H1 (cell line): ENCODE measurements at regions not wholly inside any gene's neighbourhood (a gene's known extent, or its start where the extent isn't known, plus 50 kb on each side); places are given as distances from the start of the nearest gene placed in this dataset.

Experiments used
- CHD2 ChIP-seq: IDR thresholded peaks from 2 replicates; pipeline ENCODE4 v1.6.1; 2012; ENCODE audit warnings: low read length, improper control_type of control experiment
- KDM1A ChIP-seq: fragments of 200-600, 300-600 bp; sonication (generic); IDR thresholded peaks from 2 replicates; pipeline ENCODE4 v1.7.1; 2016; ENCODE audit warnings: mild to moderate bottlenecking, low read length, borderline replicate concordance
- POU5F1 ChIP-seq: IDR thresholded peaks from 2 replicates; pipeline ENCODE4 v1.6.1; 2011; ENCODE audit warnings: low read depth, mild to moderate bottlenecking, low read length, moderate library complexity
- SUZ12 ChIP-seq: fragments of 200-600 bp; sonication (generic); IDR thresholded peaks from 2 replicates; pipeline ENCODE4 v1.6.1; 2012; ENCODE audit warnings: mild to moderate bottlenecking, inconsistent platforms, low read length, moderate library complexity, mixed read lengths
- TF ChIP-seq, protein P1 (sequence below): fragments of 300-600 bp; sonication (generic); IDR thresholded peaks from 2 replicates; pipeline ENCODE4 v1.7.1; 2012; ENCODE audit warnings: low read length, moderate library complexity, mild to moderate bottlenecking, inconsistent platforms; ENCODE audit not compliant: insufficient replicate concordance

DNA sequence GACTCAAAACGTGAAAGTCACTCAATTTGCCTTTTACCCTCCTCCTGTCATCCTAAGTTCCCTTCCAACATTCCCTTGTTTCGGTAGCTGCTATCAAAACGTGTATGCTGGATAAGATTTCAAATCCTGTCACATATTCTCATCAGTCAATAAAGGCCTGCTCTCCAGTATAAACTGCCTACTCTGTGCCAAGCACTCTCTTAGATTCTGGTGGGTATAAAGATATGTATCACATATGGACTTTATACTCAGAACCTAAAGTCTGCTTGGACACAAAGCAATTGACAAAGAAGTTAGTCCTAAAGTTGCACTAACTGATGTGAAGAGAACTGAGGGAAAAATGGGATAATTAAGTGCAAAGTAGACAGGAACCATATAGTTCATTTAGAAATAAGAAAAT, 476.6 kb upstream of the MARCKS start (continued):
- TF ChIP-seq, protein P1, sequence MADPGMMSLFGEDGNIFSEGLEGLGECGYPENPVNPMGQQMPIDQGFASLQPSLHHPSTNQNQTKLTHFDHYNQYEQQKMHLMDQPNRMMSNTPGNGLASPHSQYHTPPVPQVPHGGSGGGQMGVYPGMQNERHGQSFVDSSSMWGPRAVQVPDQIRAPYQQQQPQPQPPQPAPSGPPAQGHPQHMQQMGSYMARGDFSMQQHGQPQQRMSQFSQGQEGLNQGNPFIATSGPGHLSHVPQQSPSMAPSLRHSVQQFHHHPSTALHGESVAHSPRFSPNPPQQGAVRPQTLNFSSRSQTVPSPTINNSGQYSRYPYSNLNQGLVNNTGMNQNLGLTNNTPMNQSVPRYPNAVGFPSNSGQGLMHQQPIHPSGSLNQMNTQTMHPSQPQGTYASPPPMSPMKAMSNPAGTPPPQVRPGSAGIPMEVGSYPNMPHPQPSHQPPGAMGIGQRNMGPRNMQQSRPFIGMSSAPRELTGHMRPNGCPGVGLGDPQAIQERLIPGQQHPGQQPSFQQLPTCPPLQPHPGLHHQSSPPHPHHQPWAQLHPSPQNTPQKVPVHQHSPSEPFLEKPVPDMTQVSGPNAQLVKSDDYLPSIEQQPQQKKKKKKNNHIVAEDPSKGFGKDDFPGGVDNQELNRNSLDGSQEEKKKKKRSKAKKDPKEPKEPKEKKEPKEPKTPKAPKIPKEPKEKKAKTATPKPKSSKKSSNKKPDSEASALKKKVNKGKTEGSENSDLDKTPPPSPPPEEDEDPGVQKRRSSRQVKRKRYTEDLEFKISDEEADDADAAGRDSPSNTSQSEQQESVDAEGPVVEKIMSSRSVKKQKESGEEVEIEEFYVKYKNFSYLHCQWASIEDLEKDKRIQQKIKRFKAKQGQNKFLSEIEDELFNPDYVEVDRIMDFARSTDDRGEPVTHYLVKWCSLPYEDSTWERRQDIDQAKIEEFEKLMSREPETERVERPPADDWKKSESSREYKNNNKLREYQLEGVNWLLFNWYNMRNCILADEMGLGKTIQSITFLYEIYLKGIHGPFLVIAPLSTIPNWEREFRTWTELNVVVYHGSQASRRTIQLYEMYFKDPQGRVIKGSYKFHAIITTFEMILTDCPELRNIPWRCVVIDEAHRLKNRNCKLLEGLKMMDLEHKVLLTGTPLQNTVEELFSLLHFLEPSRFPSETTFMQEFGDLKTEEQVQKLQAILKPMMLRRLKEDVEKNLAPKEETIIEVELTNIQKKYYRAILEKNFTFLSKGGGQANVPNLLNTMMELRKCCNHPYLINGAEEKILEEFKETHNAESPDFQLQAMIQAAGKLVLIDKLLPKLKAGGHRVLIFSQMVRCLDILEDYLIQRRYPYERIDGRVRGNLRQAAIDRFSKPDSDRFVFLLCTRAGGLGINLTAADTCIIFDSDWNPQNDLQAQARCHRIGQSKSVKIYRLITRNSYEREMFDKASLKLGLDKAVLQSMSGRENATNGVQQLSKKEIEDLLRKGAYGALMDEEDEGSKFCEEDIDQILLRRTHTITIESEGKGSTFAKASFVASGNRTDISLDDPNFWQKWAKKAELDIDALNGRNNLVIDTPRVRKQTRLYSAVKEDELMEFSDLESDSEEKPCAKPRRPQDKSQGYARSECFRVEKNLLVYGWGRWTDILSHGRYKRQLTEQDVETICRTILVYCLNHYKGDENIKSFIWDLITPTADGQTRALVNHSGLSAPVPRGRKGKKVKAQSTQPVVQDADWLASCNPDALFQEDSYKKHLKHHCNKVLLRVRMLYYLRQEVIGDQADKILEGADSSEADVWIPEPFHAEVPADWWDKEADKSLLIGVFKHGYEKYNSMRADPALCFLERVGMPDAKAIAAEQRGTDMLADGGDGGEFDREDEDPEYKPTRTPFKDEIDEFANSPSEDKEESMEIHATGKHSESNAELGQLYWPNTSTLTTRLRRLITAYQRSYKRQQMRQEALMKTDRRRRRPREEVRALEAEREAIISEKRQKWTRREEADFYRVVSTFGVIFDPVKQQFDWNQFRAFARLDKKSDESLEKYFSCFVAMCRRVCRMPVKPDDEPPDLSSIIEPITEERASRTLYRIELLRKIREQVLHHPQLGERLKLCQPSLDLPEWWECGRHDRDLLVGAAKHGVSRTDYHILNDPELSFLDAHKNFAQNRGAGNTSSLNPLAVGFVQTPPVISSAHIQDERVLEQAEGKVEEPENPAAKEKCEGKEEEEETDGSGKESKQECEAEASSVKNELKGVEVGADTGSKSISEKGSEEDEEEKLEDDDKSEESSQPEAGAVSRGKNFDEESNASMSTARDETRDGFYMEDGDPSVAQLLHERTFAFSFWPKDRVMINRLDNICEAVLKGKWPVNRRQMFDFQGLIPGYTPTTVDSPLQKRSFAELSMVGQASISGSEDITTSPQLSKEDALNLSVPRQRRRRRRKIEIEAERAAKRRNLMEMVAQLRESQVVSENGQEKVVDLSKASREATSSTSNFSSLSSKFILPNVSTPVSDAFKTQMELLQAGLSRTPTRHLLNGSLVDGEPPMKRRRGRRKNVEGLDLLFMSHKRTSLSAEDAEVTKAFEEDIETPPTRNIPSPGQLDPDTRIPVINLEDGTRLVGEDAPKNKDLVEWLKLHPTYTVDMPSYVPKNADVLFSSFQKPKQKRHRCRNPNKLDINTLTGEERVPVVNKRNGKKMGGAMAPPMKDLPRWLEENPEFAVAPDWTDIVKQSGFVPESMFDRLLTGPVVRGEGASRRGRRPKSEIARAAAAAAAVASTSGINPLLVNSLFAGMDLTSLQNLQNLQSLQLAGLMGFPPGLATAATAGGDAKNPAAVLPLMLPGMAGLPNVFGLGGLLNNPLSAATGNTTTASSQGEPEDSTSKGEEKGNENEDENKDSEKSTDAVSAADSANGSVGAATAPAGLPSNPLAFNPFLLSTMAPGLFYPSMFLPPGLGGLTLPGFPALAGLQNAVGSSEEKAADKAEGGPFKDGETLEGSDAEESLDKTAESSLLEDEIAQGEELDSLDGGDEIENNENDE = no peak
- TF ChIP-seq SUZ12 (no peak), CHD2 (no peak), POU5F1 (no peak), KDM1A (no peak)
